ENCODE measurements at regions not wholly inside any gene's neighbourhood (a gene's known extent, or its start where the extent isn't known, plus 50 kb on each side); places are given as distances from the start of the nearest gene placed in this dataset.

- no peaks in the 10 kb centered on the region for H3K4me1 ChIP-seq (ENCODE audit: insufficient read depth, low read length, poor library complexity, severe bottlenecking)
- no peaks in the 10 kb centered on the region for H3K36me3 ChIP-seq (ENCODE audit: insufficient read depth, low read length, poor library complexity, severe bottlenecking)
- no TSS peak for BruUV-seq (replicated peaks)
- peak; percentile 70 for DNase-seq (ENCODE audit: low spot score)
- peaks cover 5% of the 10 kb centered on the region for H3K27me3 ChIP-seq (replicated peaks; ENCODE audit: insufficient read depth, low read depth, low read length, poor library complexity)
- H3K4me3 ChIP-seq (ENCODE audit: low read depth, low read length, poor library complexity, severe bottlenecking), result no peak overlapping the region
- ChIA-PET POLR2A (ENCODE audit: low non-redundant PET) (no interaction called here), CTCF (interaction anchor here (0.5 to 1.6 kb wide), 9 partner anchors 10 to 486 kb away, joined by 3 to 8 read pairs (median 3); no protein-coding TSS in a partner anchor)
- intact Hi-C loops (cut with micrococcal nuclease; ENCODE audit: unreplicated experiment), result loop anchor here (1.0 kb wide), 2 partner anchors 125 to 301 kb away; no protein-coding TSS in a partner anchor
- no peaks in the 10 kb centered on the region for H3K9me3 ChIP-seq (ENCODE audit: low read depth, low read length, poor library complexity, severe bottlenecking)
- H3K27ac ChIP-seq (ENCODE audit: low read depth, low read length, poor library complexity, severe bottlenecking), result no peak overlapping the region
- TF ChIP-seq, protein P1, sequence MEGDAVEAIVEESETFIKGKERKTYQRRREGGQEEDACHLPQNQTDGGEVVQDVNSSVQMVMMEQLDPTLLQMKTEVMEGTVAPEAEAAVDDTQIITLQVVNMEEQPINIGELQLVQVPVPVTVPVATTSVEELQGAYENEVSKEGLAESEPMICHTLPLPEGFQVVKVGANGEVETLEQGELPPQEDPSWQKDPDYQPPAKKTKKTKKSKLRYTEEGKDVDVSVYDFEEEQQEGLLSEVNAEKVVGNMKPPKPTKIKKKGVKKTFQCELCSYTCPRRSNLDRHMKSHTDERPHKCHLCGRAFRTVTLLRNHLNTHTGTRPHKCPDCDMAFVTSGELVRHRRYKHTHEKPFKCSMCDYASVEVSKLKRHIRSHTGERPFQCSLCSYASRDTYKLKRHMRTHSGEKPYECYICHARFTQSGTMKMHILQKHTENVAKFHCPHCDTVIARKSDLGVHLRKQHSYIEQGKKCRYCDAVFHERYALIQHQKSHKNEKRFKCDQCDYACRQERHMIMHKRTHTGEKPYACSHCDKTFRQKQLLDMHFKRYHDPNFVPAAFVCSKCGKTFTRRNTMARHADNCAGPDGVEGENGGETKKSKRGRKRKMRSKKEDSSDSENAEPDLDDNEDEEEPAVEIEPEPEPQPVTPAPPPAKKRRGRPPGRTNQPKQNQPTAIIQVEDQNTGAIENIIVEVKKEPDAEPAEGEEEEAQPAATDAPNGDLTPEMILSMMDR (conservative IDR thresholded peaks at IDR 0.05; ENCODE audit: low read depth, low read length), result peak; percentile 76
- no peak for TF ChIP-seq EZH2 (IDR thresholded peaks at IDR 0.05; ENCODE audit: borderline replicate concordance, low read depth, low read length, poor library complexity, severe bottlenecking)
These were observed 57.6 kb upstream of the SLC6A11 start for GRCh38 chr3:10758304-10759037.

- H3K27ac ChIP-seq (ENCODE audit: low read depth, low read length, poor library complexity, severe bottlenecking), result no peak overlapping the region
- H3K36me3 ChIP-seq (ENCODE audit: insufficient read depth, low read length, poor library complexity, severe bottlenecking), result no peaks in the 10 kb centered on the region
- H3K27me3 ChIP-seq (replicated peaks; ENCODE audit: insufficient read depth, low read depth, low read length, poor library complexity), result no peaks in the 10 kb centered on the region
- POLR2A ChIA-PET (ENCODE audit: low non-redundant PET), result no interaction called here
- no peak for TF ChIP-seq EZH2 (IDR thresholded peaks at IDR 0.05; ENCODE audit: borderline replicate concordance, low read depth, low read length, poor library complexity, severe bottlenecking)
- TF ChIP-seq, protein P1 (conservative IDR thresholded peaks at IDR 0.05; ENCODE audit: low read depth, low read length), result no peak
- no peak overlapping the region for H3K4me3 ChIP-seq (ENCODE audit: low read depth, low read length, poor library complexity, severe bottlenecking)
- CTCF ChIA-PET, result no interaction called here
- no TSS peak for BruUV-seq (replicated peaks)
- no peak for DNase-seq (ENCODE audit: low spot score)
- intact Hi-C loops (cut with micrococcal nuclease; ENCODE audit: unreplicated experiment), result no loop called here
- no peaks in the 10 kb centered on the region for H3K9me3 ChIP-seq (ENCODE audit: low read depth, low read length, poor library complexity, severe bottlenecking)
- no peaks in the 10 kb centered on the region for H3K4me1 ChIP-seq (ENCODE audit: insufficient read depth, low read length, poor library complexity, severe bottlenecking)
These were observed 56.5 kb upstream of the SLC6A11 start for GRCh38 chr3:10759495-10759894.

GRCh38 chr3:10760199-10760598 lies 55.8 kb upstream of the SLC6A11 start:
- H3K36me3 ChIP-seq (ENCODE audit: insufficient read depth, low read length, poor library complexity, severe bottlenecking), result no peaks in the 10 kb centered on the region
- BruUV-seq (replicated peaks), result no TSS peak
- ChIA-PET CTCF (no interaction called here), POLR2A (ENCODE audit: low non-redundant PET) (no interaction called here)
- TF ChIP-seq, protein P1 (conservative IDR thresholded peaks at IDR 0.05; ENCODE audit: low read depth, low read length), result no peak
- no peak for TF ChIP-seq EZH2 (IDR thresholded peaks at IDR 0.05; ENCODE audit: borderline replicate concordance, low read depth, low read length, poor library complexity, severe bottlenecking)
- no peak overlapping the region for H3K4me3 ChIP-seq (ENCODE audit: low read depth, low read length, poor library complexity, severe bottlenecking)
- no peak overlapping the region for H3K27ac ChIP-seq (ENCODE audit: low read depth, low read length, poor library complexity, severe bottlenecking)
- no peaks in the 10 kb centered on the region for H3K4me1 ChIP-seq (ENCODE audit: insufficient read depth, low read length, poor library complexity, severe bottlenecking)
- intact Hi-C loops (cut with micrococcal nuclease; ENCODE audit: unreplicated experiment), result no loop called here
- no peaks in the 10 kb centered on the region for H3K9me3 ChIP-seq (ENCODE audit: low read depth, low read length, poor library complexity, severe bottlenecking)
- no peaks in the 10 kb centered on the region for H3K27me3 ChIP-seq (replicated peaks; ENCODE audit: insufficient read depth, low read depth, low read length, poor library complexity)
- DNase-seq (ENCODE audit: low spot score), result no peak

Measured in A673 (cell line).